Testis (tissue), 2 donors: ENCODE measurements at regions not wholly inside any gene's neighbourhood (a gene's known extent, or its start where the extent isn't known, plus 50 kb on each side); places are given as distances from the start of the nearest gene placed in this dataset.

Experiments used
- DNase-seq: peaks from one replicate; pipeline ENCODE4 v3.0.0-alpha.2; 2019
- H3K27ac ChIP-seq, 2 donors: fragments of 200-600 bp; sonication (generic); one replicate each; pipeline ENCODE4 v1.5.1; 2019
- H3K27me3 ChIP-seq: fragments of 200-600 bp; sonication (generic); one replicate; pipeline ENCODE4 v1.5.1; 2019
- H3K36me3 ChIP-seq: fragments of 200-600 bp; sonication (generic); one replicate; pipeline ENCODE4 v1.5.1; 2017; ENCODE audit warnings: low read depth; ENCODE audit errors: missing control alignments
- H3K4me1 ChIP-seq: fragments of 200-600 bp; sonication (generic); one replicate; pipeline ENCODE4 v1.5.1; 2019
- H3K4me3 ChIP-seq, 2 donors: fragments of 200-600 bp; sonication (generic); one replicate each; pipeline ENCODE4 v1.5.1; 2017 to 2019
- H3K9me3 ChIP-seq: fragments of 200-600 bp; sonication (generic); one replicate; pipeline ENCODE4 v1.5.1; 2017
- POLR2A ChIP-seq: fragments of 450-650 bp; IDR thresholded peaks from one replicate; pipeline ENCODE4 v1.6.1; 2017; ENCODE audit warnings: antibody characterized with exemption, mild to moderate bottlenecking, moderate library complexity
- WGBS, 2 donors: methylation state at CpG; one replicate each; pipeline ENCODE4 v1.1.5; 2018; 5-methylcytosine and 5-hydroxymethylcytosine counted together
- intact Hi-C: fragments of 100-400 bp; cut with DNase I; formaldehyde crosslinking; loops from one replicate; pipeline ENCODE4 v1.15.1; 2023; ENCODE audit warnings: low total_unique reads
- TF ChIP-seq, protein P1 (sequence below), 3 experiments: fragments of 450-650 bp in 2 of 3; fragments of 200-600 bp in 1 of 3; sonication (generic) in 1 of 3; IDR thresholded peaks; one replicate each; pipeline ENCODE4 v1.5.1; 2016 to 2019; ENCODE audit warnings: antibody characterized with exemption in 3 of 3, mild to moderate bottlenecking in 2 of 3, moderate library complexity in 1 of 3

DNA sequence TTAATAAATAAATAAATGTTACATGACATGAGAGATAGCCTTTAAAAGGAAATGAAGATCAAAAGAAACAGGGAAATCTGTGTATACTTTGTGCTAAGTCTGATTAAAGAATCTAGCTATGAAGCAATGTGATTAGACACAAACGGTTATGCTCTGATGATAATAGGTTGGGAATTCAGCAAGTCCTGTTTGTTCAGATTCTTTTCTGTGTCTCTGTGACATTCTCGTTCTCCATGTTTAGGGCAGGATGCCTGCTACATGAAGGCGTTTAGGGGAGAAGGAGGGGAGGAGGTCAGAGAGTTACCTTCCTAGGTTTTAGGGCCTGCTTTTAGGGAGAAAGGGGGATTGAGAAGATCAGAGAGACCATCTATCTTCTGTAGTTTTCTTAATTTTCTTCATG lies 555.3 kb downstream of the DNAJB9 start:
- TF ChIP-seq, protein P1, sequence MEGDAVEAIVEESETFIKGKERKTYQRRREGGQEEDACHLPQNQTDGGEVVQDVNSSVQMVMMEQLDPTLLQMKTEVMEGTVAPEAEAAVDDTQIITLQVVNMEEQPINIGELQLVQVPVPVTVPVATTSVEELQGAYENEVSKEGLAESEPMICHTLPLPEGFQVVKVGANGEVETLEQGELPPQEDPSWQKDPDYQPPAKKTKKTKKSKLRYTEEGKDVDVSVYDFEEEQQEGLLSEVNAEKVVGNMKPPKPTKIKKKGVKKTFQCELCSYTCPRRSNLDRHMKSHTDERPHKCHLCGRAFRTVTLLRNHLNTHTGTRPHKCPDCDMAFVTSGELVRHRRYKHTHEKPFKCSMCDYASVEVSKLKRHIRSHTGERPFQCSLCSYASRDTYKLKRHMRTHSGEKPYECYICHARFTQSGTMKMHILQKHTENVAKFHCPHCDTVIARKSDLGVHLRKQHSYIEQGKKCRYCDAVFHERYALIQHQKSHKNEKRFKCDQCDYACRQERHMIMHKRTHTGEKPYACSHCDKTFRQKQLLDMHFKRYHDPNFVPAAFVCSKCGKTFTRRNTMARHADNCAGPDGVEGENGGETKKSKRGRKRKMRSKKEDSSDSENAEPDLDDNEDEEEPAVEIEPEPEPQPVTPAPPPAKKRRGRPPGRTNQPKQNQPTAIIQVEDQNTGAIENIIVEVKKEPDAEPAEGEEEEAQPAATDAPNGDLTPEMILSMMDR (IDR thresholded peaks at IDR 0.05): no peak
- TF ChIP-seq POLR2A: no peak
- no peak overlapping the region for H3K27ac ChIP-seq
- H3K27me3 ChIP-seq: no peaks in the 10 kb centered on the region
- WGBS, 2 donors: 49 to 61% methylated on average over 3 of the region's 3 CpGs
- DNase-seq: no peak
- intact Hi-C loops: no loop called here
- no peaks in the 10 kb centered on the region for H3K36me3 ChIP-seq
- no peaks in the 10 kb centered on the region for H3K4me1 ChIP-seq
- no peak overlapping the region for H3K4me3 ChIP-seq
- H3K9me3 ChIP-seq: no peaks in the 10 kb centered on the region

DNA sequence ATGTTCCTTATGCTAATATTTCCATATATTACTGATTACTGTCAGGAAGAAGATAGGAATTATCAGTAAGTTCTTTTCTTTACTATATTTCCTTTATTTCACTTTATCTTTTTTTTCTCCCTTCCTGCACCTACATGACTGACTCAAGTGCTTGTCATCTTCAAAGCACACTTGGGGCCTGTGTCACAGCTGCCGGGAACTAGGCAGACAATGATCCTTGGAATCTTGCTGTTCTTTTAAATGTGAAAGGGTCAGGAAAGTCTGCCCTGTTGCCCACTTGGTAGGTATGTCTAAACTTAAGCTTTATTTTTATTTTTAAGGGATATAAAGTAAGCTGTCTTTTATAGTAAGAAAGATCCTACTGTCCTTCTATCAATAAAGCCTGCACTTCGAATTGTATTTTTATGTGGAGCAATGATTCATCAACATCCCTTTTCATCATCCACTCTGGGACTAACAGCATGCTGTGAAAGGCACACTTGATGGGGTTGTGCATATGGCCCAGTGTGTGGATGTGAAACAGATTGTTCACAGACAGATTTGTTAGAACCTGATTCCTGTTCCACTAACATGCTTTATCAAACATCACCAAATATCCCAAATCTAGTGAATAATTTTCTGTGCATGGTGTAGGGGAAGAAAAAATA lies 556.9 kb downstream of the DNAJB9 start:
- H3K4me3 ChIP-seq: no peak overlapping the region
- no peak for DNase-seq
- no peaks in the 10 kb centered on the region for H3K9me3 ChIP-seq
- no peak overlapping the region for H3K27ac ChIP-seq
- WGBS, 2 donors: 71 to 84% methylated on average over 2 of the region's 2 CpGs
- TF ChIP-seq, protein P1 (IDR thresholded peaks at IDR 0.05): no peak
- no peak for TF ChIP-seq POLR2A
- intact Hi-C loops: no loop called here
- no peaks in the 10 kb centered on the region for H3K36me3 ChIP-seq
- H3K4me1 ChIP-seq: no peaks in the 10 kb centered on the region
- no peaks in the 10 kb centered on the region for H3K27me3 ChIP-seq

GRCh38 chr7:109127145-109127544 lies 557.5 kb downstream of the DNAJB9 start:
- 74 to 79% methylated on average over 1 of the region's 1 CpG for WGBS, 2 donors
- Histone ChIP-seq H3K4me3 (no peak overlapping the region), H3K27ac (no peak overlapping the region), H3K36me3 (no peaks in the 10 kb centered on the region), H3K27me3 (no peaks in the 10 kb centered on the region), H3K9me3 (no peaks in the 10 kb centered on the region), H3K4me1 (no peaks in the 10 kb centered on the region)
- no peak for DNase-seq
- intact Hi-C loops: no loop called here
- TF ChIP-seq, protein P1 (IDR thresholded peaks at IDR 0.05): no peak
- TF ChIP-seq POLR2A: no peak

- Histone ChIP-seq H3K27ac (no peak overlapping the region), H3K36me3 (no peaks in the 10 kb centered on the region), H3K4me3 (no peak overlapping the region), H3K27me3 (no peaks in the 10 kb centered on the region), H3K4me1 (no peaks in the 10 kb centered on the region), H3K9me3 (no peaks in the 10 kb centered on the region)
- no peak for DNase-seq
- 59 to 75% methylated on average over 1 of the region's 1 CpG for WGBS, 2 donors
- TF ChIP-seq, protein P1 (IDR thresholded peaks at IDR 0.05): no peak
- no peak for TF ChIP-seq POLR2A
- intact Hi-C loops: no loop called here
Measured at GRCh38 chr7:109131141-109131540, 561.5 kb downstream of the DNAJB9 start.

DNA sequence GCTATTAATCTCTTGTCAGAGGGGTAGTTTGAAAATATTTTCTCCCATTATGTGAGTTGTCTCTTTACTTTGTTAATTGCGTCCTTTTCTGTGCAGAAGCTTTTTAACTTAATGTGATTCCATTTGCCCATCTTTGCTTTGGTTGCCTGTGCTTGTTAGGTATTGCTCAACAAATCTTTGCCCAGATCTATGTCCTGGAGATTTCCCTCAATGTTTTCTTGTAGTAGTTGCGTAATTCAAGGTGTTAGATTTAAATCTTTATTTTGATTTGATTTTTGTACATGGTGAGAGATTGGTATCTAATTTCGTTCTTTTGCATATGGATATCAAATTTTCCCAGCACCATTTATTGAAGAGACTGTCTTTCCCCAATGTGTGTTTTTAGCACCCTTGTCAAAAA lies 567.2 kb downstream of the DNAJB9 start:
- Histone ChIP-seq H3K4me3 (no peak overlapping the region), H3K4me1 (no peaks in the 10 kb centered on the region), H3K27me3 (no peaks in the 10 kb centered on the region), H3K36me3 (no peaks in the 10 kb centered on the region), H3K9me3 (no peaks in the 10 kb centered on the region), H3K27ac (no peak overlapping the region)
- TF ChIP-seq POLR2A: no peak
- DNase-seq: no peak
- WGBS, 2 donors: 95% methylated on average over 3 of the region's 3 CpGs
- intact Hi-C loops: no loop called here
